Hematopoietic multipotent progenitor cell (in vitro differentiated cells): ENCODE measurements at regions not wholly inside any gene's neighbourhood (a gene's known extent, or its start where the extent isn't known, plus 50 kb on each side); places are given as distances from the start of the nearest gene placed in this dataset.

Experiments used
- DNase-seq, 3 donors: peaks; one replicate each; pipeline ENCODE4 v3.0.0-alpha.2; 2011 to 2015; ENCODE audit warnings: low read depth in 2 of 3, low spot score in 2 of 3

GRCh38 chr13:92938486-92939020, 288.1 kb upstream of the GPC6 start:
- no peak for DNase-seq

- DNase-seq: no peak
Measured at GRCh38 chr13:92941167-92941566, 285.4 kb upstream of the GPC6 start.

GRCh38 chr13:92947770-92948434, 278.7 kb upstream of the GPC6 start:
- no peak for DNase-seq

- DNase-seq: no peak
Measured at GRCh38 chr13:92950771-92951170, 275.8 kb upstream of the GPC6 start.

GRCh38 chr13:92951273-92951890, 275.2 kb upstream of the GPC6 start:
- DNase-seq: no peak

GRCh38 chr13:92952161-92952560, 274.4 kb upstream of the GPC6 start:
- DNase-seq: no peak

- DNase-seq: no peak
Measured at GRCh38 chr13:92954746-92955145, 271.9 kb upstream of the GPC6 start.

- no peak for DNase-seq
Measured at GRCh38 chr13:92959790-92960189, 266.8 kb upstream of the GPC6 start.

GRCh38 chr13:92963029-92963428, 263.6 kb upstream of the GPC6 start:
- DNase-seq: no peak

- no peak for DNase-seq
Measured at GRCh38 chr13:92966341-92966740, 260.3 kb upstream of the GPC6 start.

GRCh38 chr13:92966900-92967299, 259.7 kb upstream of the GPC6 start:
- DNase-seq: no peak

- no peak for DNase-seq
Measured at GRCh38 chr13:92967923-92968322, 258.7 kb upstream of the GPC6 start.

GRCh38 chr13:92972751-92973150, 253.9 kb upstream of the GPC6 start:
- no peak for DNase-seq

- DNase-seq: no peak
Measured at GRCh38 chr13:92974905-92975429, 251.6 kb upstream of the GPC6 start.

GRCh38 chr13:92976657-92977056, 249.9 kb upstream of the GPC6 start:
- DNase-seq: no peak

- no peak for DNase-seq
Measured at GRCh38 chr13:92984151-92984550, 242.5 kb upstream of the GPC6 start.

GRCh38 chr13:92989301-92989700, 237.3 kb upstream of the GPC6 start:
- DNase-seq: no peak

- DNase-seq: no peak
Measured at GRCh38 chr13:92991692-92992091, 234.9 kb upstream of the GPC6 start.

- DNase-seq: no peak
Measured at GRCh38 chr13:92994056-92994455, 232.6 kb upstream of the GPC6 start.

GRCh38 chr13:93001866-93002461, 224.6 kb upstream of the GPC6 start:
- no peak for DNase-seq

GRCh38 chr13:93003531-93003930, 223.1 kb upstream of the GPC6 start:
- no peak for DNase-seq

GRCh38 chr13:93004919-93005318, 221.7 kb upstream of the GPC6 start:
- no peak for DNase-seq
